GM23338 (cell line): ENCODE measurements at regions not wholly inside any gene's neighbourhood (a gene's known extent, or its start where the extent isn't known, plus 50 kb on each side); places are given as distances from the start of the nearest gene placed in this dataset.

ENCODE experiments used
- ATAC-seq: fragments of 200-7000 bp; cut with Tn5 transposase; 3 replicates; pipeline ENCODE4 v1.9.1; 2020
- DNase-seq: peaks from one replicate; pipeline ENCODE4 v3.0.0-alpha.2; 2015; ENCODE audit warnings: low spot score
- H2AFZ ChIP-seq: fragments of 200-600 bp; sonication (generic); 2 replicates; pipeline ENCODE4 v1.8.0; 2016; ENCODE audit warnings: antibody characterized with exemption, mild to moderate bottlenecking, moderate library complexity
- H3F3A ChIP-seq: fragments of 200-600 bp; sonication (generic); replicated peaks from 2 replicates; pipeline ENCODE4 v1.8.0; 2017; ENCODE audit warnings: antibody characterized with exemption, mixed run types, low read depth
- H3K27ac ChIP-seq: fragments of 200-600 bp; sonication (generic); 2 replicates; pipeline ENCODE4 v1.6.1; 2016; ENCODE audit warnings: low read depth
- H3K27me3 ChIP-seq: fragments of 200-600 bp; sonication (generic); 2 replicates; pipeline ENCODE4 v1.8.0; 2016; ENCODE audit warnings: mild to moderate bottlenecking, mixed run types, moderate library complexity; ENCODE audit not compliant: insufficient read depth
- H3K36me3 ChIP-seq: fragments of 200-600 bp; sonication (generic); 2 replicates; pipeline ENCODE4 v1.8.0; 2016; ENCODE audit warnings: mild to moderate bottlenecking; ENCODE audit not compliant: insufficient read depth
- H3K4me1 ChIP-seq: fragments of 200-600 bp; sonication (generic); 2 replicates; pipeline ENCODE4 v1.8.0; 2016; ENCODE audit warnings: mild to moderate bottlenecking, moderate library complexity; ENCODE audit not compliant: insufficient read depth
- H3K4me2 ChIP-seq: fragments of 200-600 bp; sonication (generic); 2 replicates; pipeline ENCODE4 v1.7.1; 2017; ENCODE audit warnings: mixed run types
- H3K4me3 ChIP-seq: fragments of 200-600 bp; sonication (generic); 2 replicates; pipeline ENCODE4 v1.6.1; 2016; ENCODE audit warnings: mixed run types
- H3K79me2 ChIP-seq: fragments of 200-600 bp; sonication (generic); replicated peaks from 2 replicates; pipeline ENCODE4 v1.8.0; 2017; ENCODE audit warnings: mild to moderate bottlenecking; ENCODE audit not compliant: insufficient read depth
- H3K9me2 ChIP-seq: fragments of 200-600 bp; sonication (generic); 2 replicates; pipeline ENCODE4 v1.8.0; 2017; ENCODE audit not compliant: insufficient read depth
- H4K20me1 ChIP-seq: fragments of 200-600 bp; sonication (generic); replicated peaks from 2 replicates; pipeline ENCODE4 v1.8.0; 2017; ENCODE audit warnings: mild to moderate bottlenecking; ENCODE audit not compliant: insufficient read depth
- H3K27ac Mint-ChIP-seq: 2 replicates; pipeline ENCODE4 v1.8.0; 2020; ENCODE audit warnings: inconsistent platforms, mild to moderate bottlenecking, moderate library complexity, mixed read lengths
- H3K27me3 Mint-ChIP-seq: 3 replicates; pipeline ENCODE4 v1.8.0; 2022; ENCODE audit warnings: low read depth, mild to moderate bottlenecking, moderate library complexity, mixed read lengths, inconsistent platforms; ENCODE audit not compliant: insufficient read depth, poor library complexity
- H3K36me3 Mint-ChIP-seq: 3 replicates; pipeline ENCODE4 v1.8.0; 2021; ENCODE audit warnings: low read depth, mild to moderate bottlenecking, inconsistent platforms, moderate library complexity, mixed read lengths
- H3K4me1 Mint-ChIP-seq: 3 replicates; pipeline ENCODE4 v1.8.0; 2020; ENCODE audit warnings: mild to moderate bottlenecking, inconsistent platforms, mixed read lengths
- H3K4me3 Mint-ChIP-seq: 3 replicates; pipeline ENCODE4 v1.8.0; 2021; ENCODE audit warnings: moderate library complexity, mild to moderate bottlenecking, inconsistent platforms, mixed read lengths
- H3K9me3 Mint-ChIP-seq: 3 replicates; pipeline ENCODE4 v1.8.0; 2020; ENCODE audit warnings: moderate library complexity, mild to moderate bottlenecking, inconsistent platforms, mixed read lengths
- CTCF ChIP-seq, 2 experiments: fragments of 200-600 bp in 1 of 2; sonication (generic) in 1 of 2; conservative IDR thresholded peaks; 2 replicates each; pipeline versions ENCODE4 v1.5.1 to v1.6.1; 2016 to 2017; ENCODE audit warnings: antibody characterized with exemption in 2 of 2, low read depth in 2 of 2, mild to moderate bottlenecking in 2 of 2, moderate library complexity in 1 of 2
- STAT1 ChIP-seq: IDR thresholded peaks from one replicate; pipeline ENCODE4 v1.6.1; 2016; ENCODE audit warnings: antibody characterized with exemption; ENCODE audit not compliant: unreplicated experiment
- ZNF462 ChIP-seq: fragments of 250-450 bp; sonication (Bioruptor Pico); IDR thresholded peaks from 2 replicates; pipeline ENCODE4 v1.5.0; 2020; ENCODE audit warnings: mild to moderate bottlenecking, moderate library complexity

- Mint-ChIP-seq H3K27me3 (peaks cover 1% of the 10 kb centered on the region), H3K4me3 (no peak overlapping the region), H3K9me3 (no peaks in the 10 kb centered on the region), H3K36me3 (no peaks in the 10 kb centered on the region), H3K27ac (no peak overlapping the region), H3K4me1 (no peaks in the 10 kb centered on the region; the same call in 1 of the 3 replicates)
- no peak overlapping the region for H2AFZ ChIP-seq
- no peaks in the 10 kb centered on the region for H4K20me1 ChIP-seq
- no peaks in the 10 kb centered on the region for H3K79me2 ChIP-seq
- DNase-seq (no peak), ATAC-seq (no peak)
- H3F3A ChIP-seq, result no peaks in the 10 kb centered on the region
- H3K27me3 ChIP-seq, result no peaks in the 10 kb centered on the region
- no peak overlapping the region for H3K27ac ChIP-seq
- H3K36me3 ChIP-seq, result no peaks in the 10 kb centered on the region
- TF ChIP-seq ZNF462 (CRISPR knock-in tag) (no peak), CTCF (conservative IDR thresholded peaks at IDR 0.05; ENCODE audit: low read depth in 2 of 2) (no peak), STAT1 (no peak)
- H3K4me1 ChIP-seq, result no peaks in the 10 kb centered on the region
- 0 out of 2 replicates have a peak, but pooled peaks cover 9% of the 10 kb centered on the region for H3K9me2 ChIP-seq
- no peak overlapping the region for H3K4me3 ChIP-seq
- no peak overlapping the region for H3K4me2 ChIP-seq
Observed at GRCh38 chr9:82146677-82147076, 158.1 kb downstream of the SPATA31D1 start.
